ENCODE measurements at regions not wholly inside any gene's neighbourhood (a gene's known extent, or its start where the extent isn't known, plus 50 kb on each side); places are given as distances from the start of the nearest gene placed in this dataset.

GRCh38 chr3:194738254-194739093 lies 52.8 kb downstream of the FAM43A start:
- no peak for DNase-seq

- DNase-seq: no peak
These were observed 54.0 kb downstream of the FAM43A start for GRCh38 chr3:194739498-194740284.

GRCh38 chr3:194740859-194741491 lies 55.3 kb downstream of the FAM43A start:
- DNase-seq: no peak

- DNase-seq: no peak
These were observed 56.2 kb downstream of the FAM43A start for GRCh38 chr3:194741916-194742315.

GRCh38 chr3:194744826-194745225 lies 59.1 kb downstream of the FAM43A start:
- no peak for DNase-seq

- DNase-seq: no peak
These were observed 59.9 kb downstream of the FAM43A start for GRCh38 chr3:194745422-194746184.

- DNase-seq: no peak
These were observed 62.5 kb downstream of the FAM43A start for GRCh38 chr3:194748225-194748624.

GRCh38 chr3:194749631-194750490 lies 64.2 kb downstream of the FAM43A start:
- no peak for DNase-seq

GRCh38 chr3:194750491-194750828 lies 64.8 kb downstream of the FAM43A start:
- DNase-seq: no peak

GRCh38 chr3:194755671-194756459 lies 70.2 kb downstream of the FAM43A start:
- no peak for DNase-seq

GRCh38 chr3:194756460-194756779 lies 70.7 kb downstream of the FAM43A start:
- DNase-seq: no peak

- DNase-seq: no peak
These were observed 71.2 kb downstream of the FAM43A start for GRCh38 chr3:194756791-194757325.

GRCh38 chr3:194757647-194758061 lies 72.0 kb downstream of the FAM43A start:
- no peak for DNase-seq

GRCh38 chr3:194758716-194759115 lies 73.0 kb downstream of the FAM43A start:
- DNase-seq: no peak

GRCh38 chr3:194760494-194761137 lies 74.9 kb downstream of the FAM43A start:
- DNase-seq: no peak

GRCh38 chr3:194761384-194761783 lies 75.7 kb downstream of the FAM43A start:
- no peak for DNase-seq

GRCh38 chr3:194766845-194767244 lies 81.2 kb downstream of the FAM43A start:
- DNase-seq: no peak

GRCh38 chr3:194767446-194768207 lies 81.9 kb downstream of the FAM43A start:
- DNase-seq: no peak

GRCh38 chr3:194768586-194768985 lies 82.9 kb downstream of the FAM43A start:
- DNase-seq: no peak
